A549 (cell line): ENCODE measurements at regions not wholly inside any gene's neighbourhood (a gene's known extent, or its start where the extent isn't known, plus 50 kb on each side); places are given as distances from the start of the nearest gene placed in this dataset.

Experiments
- ATAC-seq, 2 experiments: fragments of 200-7000 bp in 1 of 2; fragments of >200 bp in 1 of 2; cut with Nextera tagmentation in 1 of 2; cut with Tn5 transposase in 1 of 2; 3 replicates each; pipeline versions ENCODE4 v1.8.0 to v1.9.1; 2018 to 2020; ENCODE audit warnings: mild to moderate bottlenecking in 1 of 2, moderate library complexity in 1 of 2
- CTCF ChIA-PET: fragments of 300-600 bp; sonication (Branson Sonifier 250); formaldehyde crosslinking; extraction: SDS; loops from one replicate; lab custom pipeline; 2021; ENCODE audit warnings: antibody characterized with exemption, inconsistent platforms; lab: Yijun Ruan, JAX
- POLR2A ChIA-PET: fragments of 350-600 bp; formaldehyde crosslinking; extraction: SDS; loops from one replicate; lab custom pipeline; 2021; ENCODE audit warnings: antibody characterized with exemption, inconsistent platforms; lab: Yijun Ruan, JAX
- DNase-seq, 2 experiments: peaks; one replicate each; pipeline versions ENCODE4 v3.0.0 to v3.0.0-alpha.2; 2011 to 2016; ENCODE audit warnings: low read depth in 1 of 2, low spot score in 1 of 2
- FAIRE-seq: peaks from 2 replicates; lab custom pipeline; 2011; peaks lifted over from hg19 to GRCh38; lab: Jason Lieb, UNC
- H3K27ac ChIP-seq, 2 experiments: fragments of >200 bp; sonication (Bioruptor Twin); formaldehyde crosslinking; 3 replicates each; pipeline ENCODE4 v1.5.1; 2016 to 2017
- H3K4me1 ChIP-seq: fragments of >200 bp; sonication (Bioruptor Twin); formaldehyde crosslinking; 3 replicates; pipeline ENCODE4 v1.6.1; 2016
- H3K4me2 ChIP-seq: fragments of >200 bp; sonication (Bioruptor Twin); formaldehyde crosslinking; 3 replicates; pipeline ENCODE4 v1.6.1; 2016
- H3K4me3 ChIP-seq: fragments of >200 bp; sonication (Bioruptor Twin); formaldehyde crosslinking; 3 replicates; pipeline ENCODE4 v1.5.1; 2016
- H3K9me3 ChIP-seq: fragments of >200 bp; sonication (Bioruptor Twin); formaldehyde crosslinking; 3 replicates; pipeline ENCODE4 v1.6.1; 2016
- BHLHE40 ChIP-seq: IDR thresholded peaks from 2 replicates; pipeline ENCODE4 v1.6.1; 2012; ENCODE audit warnings: low read depth, low read length, inconsistent platforms
- CBX2 ChIP-seq: fragments of 200-600 bp; sonication (generic); IDR thresholded peaks from 2 replicates; pipeline ENCODE4 v1.6.1; 2016; ENCODE audit warnings: low read depth, mild to moderate bottlenecking, borderline replicate concordance
- CBX8 ChIP-seq: fragments of 200-600 bp; sonication (generic); IDR thresholded peaks from 2 replicates; pipeline ENCODE4 v1.6.1; 2016
- CEBPB ChIP-seq, 2 experiments: fragments of >200 bp in 1 of 2; sonication (Bioruptor Twin) in 1 of 2; formaldehyde crosslinking in 1 of 2; IDR thresholded peaks; 2 replicates each; pipeline ENCODE4 v1.6.1; 2012 to 2016
- CHD2 ChIP-seq: fragments of 150-350 bp; IDR thresholded peaks from 2 replicates; pipeline ENCODE4 v1.6.1; 2014; ENCODE audit warnings: low read length; ENCODE audit not compliant: partially characterized antibody
- CTCF ChIP-seq: fragments of >200 bp; sonication (Bioruptor Twin); formaldehyde crosslinking; IDR thresholded peaks from 3 replicates; pipeline ENCODE4 v1.5.1; 2016
- E2F6 ChIP-seq: IDR thresholded peaks from 2 replicates; pipeline ENCODE4 v1.6.1; 2012; ENCODE audit warnings: low read depth, borderline replicate concordance
- EHF ChIP-seq: fragments of 250-450 bp; sonication (Bioruptor Pico); IDR thresholded peaks from 2 replicates; pipeline ENCODE4 v1.5.0; 2020; ENCODE audit warnings: mild to moderate bottlenecking
- HES2 ChIP-seq: fragments of >200 bp; sonication (Bioruptor Twin); formaldehyde crosslinking; IDR thresholded peaks from 2 replicates; pipeline ENCODE4 v1.6.1; 2016
- HMGXB4 ChIP-seq: fragments of 250-450 bp; sonication (Bioruptor Pico); IDR thresholded peaks from 2 replicates; pipeline ENCODE4 v1.5.0; 2021; ENCODE audit warnings: mild to moderate bottlenecking, moderate library complexity, borderline replicate concordance
- HOXA7 ChIP-seq: fragments of 250-450 bp; sonication (Bioruptor Pico); IDR thresholded peaks from 2 replicates; pipeline ENCODE4 v1.5.0; 2020; ENCODE audit warnings: mild to moderate bottlenecking, moderate library complexity
- HOXB5 ChIP-seq: fragments of 250-450 bp; sonication (Bioruptor Pico); IDR thresholded peaks from 2 replicates; pipeline ENCODE4 v1.5.0; 2020; ENCODE audit warnings: mild to moderate bottlenecking, moderate library complexity
- JUN ChIP-seq, 2 experiments: fragments of >200 bp; sonication (Bioruptor Twin); formaldehyde crosslinking; IDR thresholded peaks; 2 replicates in 1 of 2; 3 replicates in 1 of 2; pipeline ENCODE4 v1.6.1; 2016 to 2017
- JUNB ChIP-seq: fragments of >200 bp; sonication (Bioruptor Twin); formaldehyde crosslinking; IDR thresholded peaks from 2 replicates; pipeline ENCODE4 v1.6.1; 2016
- KDM5A ChIP-seq: fragments of 200-600 bp; sonication (generic); IDR thresholded peaks from 2 replicates; pipeline ENCODE4 v1.6.1; 2016; ENCODE audit warnings: antibody characterized with exemption, mild to moderate bottlenecking
- MAX ChIP-seq: IDR thresholded peaks from 2 replicates; pipeline ENCODE4 v1.6.1; 2012
- MAZ ChIP-seq: fragments of 150-350 bp; IDR thresholded peaks from 2 replicates; pipeline ENCODE4 v1.6.1; 2014; ENCODE audit warnings: antibody characterized with exemption, low read depth, low read length, borderline replicate concordance
- NFE2L2 ChIP-seq: fragments of 150-350 bp; conservative IDR thresholded peaks from 2 replicates; pipeline ENCODE4 v1.6.1; 2014; ENCODE audit warnings: low read length
- NPAS2 ChIP-seq: fragments of 250-450 bp; sonication (Bioruptor Pico); IDR thresholded peaks from 2 replicates; pipeline ENCODE4 v1.8.0; 2022; ENCODE audit warnings: mild to moderate bottlenecking, moderate library complexity, borderline replicate concordance
- NR3C1 ChIP-seq: fragments of >200 bp; sonication (Bioruptor Twin); formaldehyde crosslinking; IDR thresholded peaks from 3 replicates; pipeline ENCODE4 v1.6.1; 2017
- POLR2A ChIP-seq: IDR thresholded peaks from 2 replicates; pipeline ENCODE4 v1.6.1; 2012; ENCODE audit warnings: mild to moderate bottlenecking, low read length
- SMC3 ChIP-seq: fragments of >200 bp; sonication (Bioruptor Twin); formaldehyde crosslinking; IDR thresholded peaks from 3 replicates; pipeline ENCODE4 v1.6.1; 2018; ENCODE audit warnings: inconsistent platforms
- SREBF2 ChIP-seq: fragments of 450-650 bp; IDR thresholded peaks from 2 replicates; pipeline ENCODE4 v1.6.1; 2014; ENCODE audit warnings: mild to moderate bottlenecking, moderate library complexity
- USF2 ChIP-seq: fragments of 450-650 bp; IDR thresholded peaks from 2 replicates; pipeline ENCODE4 v1.6.1; 2014; ENCODE audit warnings: antibody characterized with exemption
- ZNF302 ChIP-seq: fragments of 250-450 bp; sonication (Bioruptor Pico); IDR thresholded peaks from 2 replicates; pipeline ENCODE4 v1.9.0; 2021; ENCODE audit warnings: inconsistent platforms, mild to moderate bottlenecking, moderate library complexity
- WGBS: methylation state at CpG from one replicate; pipeline ENCODE4 v1.1.6; 2017; ENCODE audit errors: missing lambda C conversion rate; 5-methylcytosine and 5-hydroxymethylcytosine counted together

GRCh38 chr2:145597006-145597405 is 1077.1 kb upstream of the ZEB2 start:
- H3K4me1 ChIP-seq, result peaks cover 25% of the 10 kb centered on the region
- POLR2A ChIA-PET, result no interaction called here
- no peak for FAIRE-seq
- TF ChIP-seq JUNB (no peak), HOXA7 (no peak), CHD2 (no peak), HOXB5 (CRISPR knock-in tag) (no peak), USF2 (no peak), SREBF2 (no peak), BHLHE40 (no peak), CEBPB (IDR thresholded peaks at IDR 0.05) (no peak), POLR2A (no peak), CBX2 (no peak), NPAS2 (no peak), NR3C1 (no peak), ZNF302 (CRISPR knock-in tag) (no peak), HMGXB4 (CRISPR knock-in tag) (no peak)
- no peak overlapping the region for H3K4me2 ChIP-seq
- H3K4me3 ChIP-seq, result no peak overlapping the region
- WGBS, result 73% methylated on average over 1 of the region's 1 CpG
- H3K27ac ChIP-seq, result no peak overlapping the region
- no peaks in the 10 kb centered on the region for H3K9me3 ChIP-seq
- ATAC-seq, result no peak
- CTCF ChIA-PET, result no interaction called here
- DNase-seq, result no peak

- H3K27ac ChIP-seq, result no peak overlapping the region
- DNase-seq (no peak), FAIRE-seq (no peak), ATAC-seq (no peak)
- no peak overlapping the region for H3K4me3 ChIP-seq
- no peak overlapping the region for H3K4me2 ChIP-seq
- POLR2A ChIA-PET, result no interaction called here
- TF ChIP-seq POLR2A (no peak), HMGXB4 (CRISPR knock-in tag) (no peak), ZNF302 (CRISPR knock-in tag) (no peak), BHLHE40 (no peak), CBX8 (no peak), NFE2L2 (no peak), SMC3 (no peak), KDM5A (no peak), EHF (CRISPR knock-in tag) (no peak), E2F6 (no peak), SREBF2 (no peak), CTCF (no peak), JUN (IDR thresholded peaks at IDR 0.05) (no peak), MAX (no peak), HES2 (no peak), CHD2 (no peak), MAZ (no peak)
- whole genome bisulfite sequencing, result 96% methylated on average over 3 of the region's 3 CpGs
- H3K9me3 ChIP-seq, result no peaks in the 10 kb centered on the region
- CTCF ChIA-PET, result no interaction called here
- peaks cover 25% of the 10 kb centered on the region for H3K4me1 ChIP-seq
Observed at GRCh38 chr2:145596416-145596815, 1076.5 kb upstream of the ZEB2 start.
